ENCODE measurements at regions not wholly inside any gene's neighbourhood (a gene's known extent, or its start where the extent isn't known, plus 50 kb on each side); places are given as distances from the start of the nearest gene placed in this dataset.

GRCh38 chr13:79782541-79783205 is 301.7 kb downstream of the NDFIP2 start (continued):
- TF ChIP-seq, protein P1, sequence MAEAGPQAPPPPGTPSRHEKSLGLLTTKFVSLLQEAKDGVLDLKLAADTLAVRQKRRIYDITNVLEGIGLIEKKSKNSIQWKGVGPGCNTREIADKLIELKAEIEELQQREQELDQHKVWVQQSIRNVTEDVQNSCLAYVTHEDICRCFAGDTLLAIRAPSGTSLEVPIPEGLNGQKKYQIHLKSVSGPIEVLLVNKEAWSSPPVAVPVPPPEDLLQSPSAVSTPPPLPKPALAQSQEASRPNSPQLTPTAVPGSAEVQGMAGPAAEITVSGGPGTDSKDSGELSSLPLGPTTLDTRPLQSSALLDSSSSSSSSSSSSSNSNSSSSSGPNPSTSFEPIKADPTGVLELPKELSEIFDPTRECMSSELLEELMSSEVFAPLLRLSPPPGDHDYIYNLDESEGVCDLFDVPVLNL (CRISPR knock-in tag; IDR thresholded peaks at IDR 0.05; ENCODE audit: borderline replicate concordance, low read depth), result no peak
- no peak for TF ChIP-seq ZNF416 (CRISPR knock-in tag; IDR thresholded peaks at IDR 0.05)
- TF ChIP-seq NFE2L1 (CRISPR knock-in tag; IDR thresholded peaks at IDR 0.05), result no peak
- no peak for TF ChIP-seq GABPB1 (CRISPR knock-in tag; IDR thresholded peaks at IDR 0.05)
- TF ChIP-seq, protein P2, sequence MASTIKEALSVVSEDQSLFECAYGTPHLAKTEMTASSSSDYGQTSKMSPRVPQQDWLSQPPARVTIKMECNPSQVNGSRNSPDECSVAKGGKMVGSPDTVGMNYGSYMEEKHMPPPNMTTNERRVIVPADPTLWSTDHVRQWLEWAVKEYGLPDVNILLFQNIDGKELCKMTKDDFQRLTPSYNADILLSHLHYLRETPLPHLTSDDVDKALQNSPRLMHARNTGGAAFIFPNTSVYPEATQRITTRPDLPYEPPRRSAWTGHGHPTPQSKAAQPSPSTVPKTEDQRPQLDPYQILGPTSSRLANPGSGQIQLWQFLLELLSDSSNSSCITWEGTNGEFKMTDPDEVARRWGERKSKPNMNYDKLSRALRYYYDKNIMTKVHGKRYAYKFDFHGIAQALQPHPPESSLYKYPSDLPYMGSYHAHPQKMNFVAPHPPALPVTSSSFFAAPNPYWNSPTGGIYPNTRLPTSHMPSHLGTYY (CRISPR knock-in tag; IDR thresholded peaks at IDR 0.05), result no peak
- TF ChIP-seq FOXK1 (CRISPR knock-in tag; IDR thresholded peaks at IDR 0.05), result peak; percentile 89
- no peak for TF ChIP-seq ZNF232 (CRISPR knock-in tag; IDR thresholded peaks at IDR 0.05)
- TF ChIP-seq, protein P3, sequence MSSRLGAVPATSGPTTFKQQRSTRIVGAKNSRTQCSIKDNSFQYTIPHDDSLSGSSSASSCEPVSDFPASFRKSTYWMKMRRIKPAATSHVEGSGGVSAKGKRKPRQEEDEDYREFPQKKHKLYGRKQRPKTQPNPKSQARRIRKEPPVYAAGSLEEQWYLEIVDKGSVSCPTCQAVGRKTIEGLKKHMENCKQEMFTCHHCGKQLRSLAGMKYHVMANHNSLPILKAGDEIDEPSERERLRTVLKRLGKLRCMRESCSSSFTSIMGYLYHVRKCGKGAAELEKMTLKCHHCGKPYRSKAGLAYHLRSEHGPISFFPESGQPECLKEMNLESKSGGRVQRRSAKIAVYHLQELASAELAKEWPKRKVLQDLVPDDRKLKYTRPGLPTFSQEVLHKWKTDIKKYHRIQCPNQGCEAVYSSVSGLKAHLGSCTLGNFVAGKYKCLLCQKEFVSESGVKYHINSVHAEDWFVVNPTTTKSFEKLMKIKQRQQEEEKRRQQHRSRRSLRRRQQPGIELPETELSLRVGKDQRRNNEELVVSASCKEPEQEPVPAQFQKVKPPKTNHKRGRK (CRISPR knock-in tag; IDR thresholded peaks at IDR 0.05; ENCODE audit: borderline replicate concordance), result no peak
- TF ChIP-seq CBFB (CRISPR knock-in tag; IDR thresholded peaks at IDR 0.05; ENCODE audit: low read depth), result no peak
- TF ChIP-seq ZMAT4 (CRISPR knock-in tag; IDR thresholded peaks at IDR 0.05), result no peak
- no peak for TF ChIP-seq EMX1 (CRISPR knock-in tag; IDR thresholded peaks at IDR 0.05)
- TF ChIP-seq KAT7 (CRISPR knock-in tag; IDR thresholded peaks at IDR 0.05; ENCODE audit: borderline replicate concordance), result no peak
- no peak for TF ChIP-seq NR2C2 (CRISPR knock-in tag; IDR thresholded peaks at IDR 0.05)
- TF ChIP-seq OVOL2 (CRISPR knock-in tag; IDR thresholded peaks at IDR 0.05; ENCODE audit: borderline replicate concordance), result no peak
- TF ChIP-seq, protein P4, sequence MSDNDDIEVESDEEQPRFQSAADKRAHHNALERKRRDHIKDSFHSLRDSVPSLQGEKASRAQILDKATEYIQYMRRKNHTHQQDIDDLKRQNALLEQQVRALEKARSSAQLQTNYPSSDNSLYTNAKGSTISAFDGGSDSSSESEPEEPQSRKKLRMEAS (CRISPR knock-in tag; IDR thresholded peaks at IDR 0.05), result 0 out of 2 replicates have a peak, but pooled peaks have one; percentile 55
- TF ChIP-seq, protein P5, sequence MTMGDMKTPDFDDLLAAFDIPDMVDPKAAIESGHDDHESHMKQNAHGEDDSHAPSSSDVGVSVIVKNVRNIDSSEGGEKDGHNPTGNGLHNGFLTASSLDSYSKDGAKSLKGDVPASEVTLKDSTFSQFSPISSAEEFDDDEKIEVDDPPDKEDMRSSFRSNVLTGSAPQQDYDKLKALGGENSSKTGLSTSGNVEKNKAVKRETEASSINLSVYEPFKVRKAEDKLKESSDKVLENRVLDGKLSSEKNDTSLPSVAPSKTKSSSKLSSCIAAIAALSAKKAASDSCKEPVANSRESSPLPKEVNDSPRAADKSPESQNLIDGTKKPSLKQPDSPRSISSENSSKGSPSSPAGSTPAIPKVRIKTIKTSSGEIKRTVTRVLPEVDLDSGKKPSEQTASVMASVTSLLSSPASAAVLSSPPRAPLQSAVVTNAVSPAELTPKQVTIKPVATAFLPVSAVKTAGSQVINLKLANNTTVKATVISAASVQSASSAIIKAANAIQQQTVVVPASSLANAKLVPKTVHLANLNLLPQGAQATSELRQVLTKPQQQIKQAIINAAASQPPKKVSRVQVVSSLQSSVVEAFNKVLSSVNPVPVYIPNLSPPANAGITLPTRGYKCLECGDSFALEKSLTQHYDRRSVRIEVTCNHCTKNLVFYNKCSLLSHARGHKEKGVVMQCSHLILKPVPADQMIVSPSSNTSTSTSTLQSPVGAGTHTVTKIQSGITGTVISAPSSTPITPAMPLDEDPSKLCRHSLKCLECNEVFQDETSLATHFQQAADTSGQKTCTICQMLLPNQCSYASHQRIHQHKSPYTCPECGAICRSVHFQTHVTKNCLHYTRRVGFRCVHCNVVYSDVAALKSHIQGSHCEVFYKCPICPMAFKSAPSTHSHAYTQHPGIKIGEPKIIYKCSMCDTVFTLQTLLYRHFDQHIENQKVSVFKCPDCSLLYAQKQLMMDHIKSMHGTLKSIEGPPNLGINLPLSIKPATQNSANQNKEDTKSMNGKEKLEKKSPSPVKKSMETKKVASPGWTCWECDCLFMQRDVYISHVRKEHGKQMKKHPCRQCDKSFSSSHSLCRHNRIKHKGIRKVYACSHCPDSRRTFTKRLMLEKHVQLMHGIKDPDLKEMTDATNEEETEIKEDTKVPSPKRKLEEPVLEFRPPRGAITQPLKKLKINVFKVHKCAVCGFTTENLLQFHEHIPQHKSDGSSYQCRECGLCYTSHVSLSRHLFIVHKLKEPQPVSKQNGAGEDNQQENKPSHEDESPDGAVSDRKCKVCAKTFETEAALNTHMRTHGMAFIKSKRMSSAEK (CRISPR knock-in tag; IDR thresholded peaks at IDR 0.05; ENCODE audit: borderline replicate concordance), result no peak
- TF ChIP-seq FOXJ3 (CRISPR knock-in tag; IDR thresholded peaks at IDR 0.05; ENCODE audit: borderline replicate concordance), result no peak
- no peak for TF ChIP-seq ELF4 (CRISPR knock-in tag; IDR thresholded peaks at IDR 0.05; ENCODE audit: low read depth)
- 0 out of 2 replicates have a peak, but pooled peaks have one; percentile 16 for TF ChIP-seq SP1 (CRISPR knock-in tag; conservative IDR thresholded peaks at IDR 0.05)
- TF ChIP-seq ESRRA (CRISPR knock-in tag; IDR thresholded peaks at IDR 0.05; ENCODE audit: borderline replicate concordance), result no peak
